ENCODE measurements at regions not wholly inside any gene's neighbourhood (a gene's known extent, or its start where the extent isn't known, plus 50 kb on each side); places are given as distances from the start of the nearest gene placed in this dataset.

- no peaks in the 10 kb centered on the region for H3K4me1 Mint-ChIP-seq (ENCODE audit: low read depth)
- intact Hi-C loops (cut with micrococcal nuclease), result no loop called here
- no peaks in the 10 kb centered on the region for H3K36me3 Mint-ChIP-seq (ENCODE audit: low read depth)
- no peaks in the 10 kb centered on the region for H3K9me3 Mint-ChIP-seq
- H3K27me3 Mint-ChIP-seq (ENCODE audit: low read depth), result no peaks in the 10 kb centered on the region
- no peak overlapping the region for H3K4me3 Mint-ChIP-seq
- H3K27ac Mint-ChIP-seq, result no peak overlapping the region
- CTCF ChIA-PET, result no interaction called here
- no peak for DNase-seq
Measured at GRCh38 chr12:30211743-30212142, 428.0 kb upstream of the TMTC1 start.

- Mint-ChIP-seq H3K4me1 (ENCODE audit: low read depth) (no peaks in the 10 kb centered on the region), H3K4me3 (no peak overlapping the region), H3K27me3 (ENCODE audit: low read depth) (peaks cover 17% of the 10 kb centered on the region), H3K9me3 (no peaks in the 10 kb centered on the region), H3K36me3 (ENCODE audit: low read depth) (peaks cover 1% of the 10 kb centered on the region), H3K27ac (no peak overlapping the region)
- DNase-seq, result no peak
- intact Hi-C loops (cut with micrococcal nuclease), result no loop called here
- CTCF ChIA-PET, result no interaction called here
Measured at GRCh38 chr12:30203981-30204380, 420.2 kb upstream of the TMTC1 start.

- H3K4me1 Mint-ChIP-seq (ENCODE audit: low read depth), result no peaks in the 10 kb centered on the region
- intact Hi-C loops (cut with micrococcal nuclease), result no loop called here
Measured at GRCh38 chr12:30202521-30203254, 418.9 kb upstream of the TMTC1 start.

GRCh38 chr12:30201301-30202160 lies 417.8 kb upstream of the TMTC1 start:
- no peak overlapping the region for H3K27ac Mint-ChIP-seq
- no peak overlapping the region for H3K4me3 Mint-ChIP-seq
- intact Hi-C loops (cut with micrococcal nuclease), result no loop called here
- no peaks in the 10 kb centered on the region for H3K9me3 Mint-ChIP-seq
- CTCF ChIA-PET, result no interaction called here
- no peaks in the 10 kb centered on the region for H3K4me1 Mint-ChIP-seq (ENCODE audit: low read depth)
- DNase-seq, result no peak
- H3K27me3 Mint-ChIP-seq (ENCODE audit: low read depth), result peaks cover 17% of the 10 kb centered on the region
- H3K36me3 Mint-ChIP-seq (ENCODE audit: low read depth), result peaks cover 1% of the 10 kb centered on the region

More at GRCh38 chr12:30202521-30203254, 418.9 kb upstream of the TMTC1 start:
- Mint-ChIP-seq H3K36me3 (ENCODE audit: low read depth) (peaks cover 1% of the 10 kb centered on the region), H3K27ac (no peak overlapping the region), H3K4me3 (no peak overlapping the region), H3K9me3 (no peaks in the 10 kb centered on the region), H3K27me3 (ENCODE audit: low read depth) (peaks cover 17% of the 10 kb centered on the region)
- DNase-seq, result no peak
- CTCF ChIA-PET, result no interaction called here

GRCh38 chr12:30200864-30201263 lies 417.1 kb upstream of the TMTC1 start:
- no peak overlapping the region for H3K4me3 Mint-ChIP-seq
- H3K27me3 Mint-ChIP-seq (ENCODE audit: low read depth), result peaks cover 20% of the 10 kb centered on the region
- CTCF ChIA-PET, result no interaction called here
- no peaks in the 10 kb centered on the region for H3K4me1 Mint-ChIP-seq (ENCODE audit: low read depth)
- intact Hi-C loops (cut with micrococcal nuclease), result no loop called here
- H3K36me3 Mint-ChIP-seq (ENCODE audit: low read depth), result peaks cover 1% of the 10 kb centered on the region
- DNase-seq, result no peak
- H3K9me3 Mint-ChIP-seq, result no peaks in the 10 kb centered on the region
- no peak overlapping the region for H3K27ac Mint-ChIP-seq

GRCh38 chr12:30197392-30198057 lies 413.8 kb upstream of the TMTC1 start:
- intact Hi-C loops (cut with micrococcal nuclease), result no loop called here
- no peak for DNase-seq
- H3K27ac Mint-ChIP-seq, result no peak overlapping the region
- H3K36me3 Mint-ChIP-seq (ENCODE audit: low read depth), result peaks cover 1% of the 10 kb centered on the region
- no peak overlapping the region for H3K4me3 Mint-ChIP-seq
- H3K9me3 Mint-ChIP-seq, result no peaks in the 10 kb centered on the region
- H3K27me3 Mint-ChIP-seq (ENCODE audit: low read depth), result peaks cover 16% of the 10 kb centered on the region
- CTCF ChIA-PET, result interaction anchor here (0.6 kb wide), 1 partner anchor 1328 kb away, joined by 5 read pairs; no protein-coding TSS in a partner anchor
- no peaks in the 10 kb centered on the region for H3K4me1 Mint-ChIP-seq (ENCODE audit: low read depth)

- intact Hi-C loops (cut with micrococcal nuclease), result no loop called here
- H3K27me3 Mint-ChIP-seq (ENCODE audit: low read depth), result peaks cover 2% of the 10 kb centered on the region
- no peaks in the 10 kb centered on the region for H3K4me1 Mint-ChIP-seq (ENCODE audit: low read depth)
- no peak overlapping the region for H3K4me3 Mint-ChIP-seq
- H3K36me3 Mint-ChIP-seq (ENCODE audit: low read depth), result no peaks in the 10 kb centered on the region
- H3K27ac Mint-ChIP-seq, result no peak overlapping the region
- no peaks in the 10 kb centered on the region for H3K9me3 Mint-ChIP-seq
- CTCF ChIA-PET, result no interaction called here
- no peak for DNase-seq
Measured at GRCh38 chr12:30191696-30192455, 408.1 kb upstream of the TMTC1 start.

- H3K27me3 Mint-ChIP-seq (ENCODE audit: low read depth), result no peaks in the 10 kb centered on the region
- H3K4me3 Mint-ChIP-seq, result no peak overlapping the region
- H3K36me3 Mint-ChIP-seq (ENCODE audit: low read depth), result no peaks in the 10 kb centered on the region
- CTCF ChIA-PET, result no interaction called here
- intact Hi-C loops (cut with micrococcal nuclease), result no loop called here
- H3K9me3 Mint-ChIP-seq, result no peaks in the 10 kb centered on the region
- DNase-seq, result no peak
- no peaks in the 10 kb centered on the region for H3K4me1 Mint-ChIP-seq (ENCODE audit: low read depth)
- no peak overlapping the region for H3K27ac Mint-ChIP-seq
Measured at GRCh38 chr12:30188602-30189326, 405.0 kb upstream of the TMTC1 start.

GRCh38 chr12:30187426-30187825 lies 403.7 kb upstream of the TMTC1 start:
- H3K27ac Mint-ChIP-seq, result no peak overlapping the region
- intact Hi-C loops (cut with micrococcal nuclease), result no loop called here
- H3K4me1 Mint-ChIP-seq (ENCODE audit: low read depth), result no peaks in the 10 kb centered on the region
- DNase-seq, result no peak
- no peaks in the 10 kb centered on the region for H3K9me3 Mint-ChIP-seq
- H3K36me3 Mint-ChIP-seq (ENCODE audit: low read depth), result no peaks in the 10 kb centered on the region
- no peaks in the 10 kb centered on the region for H3K27me3 Mint-ChIP-seq (ENCODE audit: low read depth)
- no peak overlapping the region for H3K4me3 Mint-ChIP-seq
- CTCF ChIA-PET, result interaction anchor here (0.6 kb wide), 1 partner anchor 242 kb away, joined by 4 read pairs; no protein-coding TSS in a partner anchor

GRCh38 chr12:30181334-30181733 lies 397.6 kb upstream of the TMTC1 start:
- Mint-ChIP-seq H3K4me1 (ENCODE audit: low read depth) (no peaks in the 10 kb centered on the region), H3K4me3 (no peak overlapping the region), H3K27me3 (ENCODE audit: low read depth) (no peaks in the 10 kb centered on the region), H3K9me3 (no peaks in the 10 kb centered on the region), H3K36me3 (ENCODE audit: low read depth) (no peaks in the 10 kb centered on the region), H3K27ac (no peak overlapping the region)
- DNase-seq, result no peak
- intact Hi-C loops (cut with micrococcal nuclease), result no loop called here
- CTCF ChIA-PET, result interaction anchor here (0.5 kb wide), 1 partner anchor 501 kb away, joined by 3 read pairs; no protein-coding TSS in a partner anchor

GRCh38 chr12:30180602-30181001 lies 396.9 kb upstream of the TMTC1 start:
- DNase-seq, result no peak
- no peaks in the 10 kb centered on the region for H3K27me3 Mint-ChIP-seq (ENCODE audit: low read depth)
- CTCF ChIA-PET, result no interaction called here
- no peaks in the 10 kb centered on the region for H3K9me3 Mint-ChIP-seq
- H3K27ac Mint-ChIP-seq, result no peak overlapping the region
- H3K4me1 Mint-ChIP-seq (ENCODE audit: low read depth), result no peaks in the 10 kb centered on the region
- intact Hi-C loops (cut with micrococcal nuclease), result no loop called here
- no peak overlapping the region for H3K4me3 Mint-ChIP-seq
- H3K36me3 Mint-ChIP-seq (ENCODE audit: low read depth), result no peaks in the 10 kb centered on the region
